ENCODE measurements at regions not wholly inside any gene's neighbourhood (a gene's known extent, or its start where the extent isn't known, plus 50 kb on each side); places are given as distances from the start of the nearest gene placed in this dataset.

GRCh38 chr21:15195768-15196167 lies 131.0 kb upstream of the NRIP1 start:
- no peak overlapping the region for H3K27ac ChIP-seq (ENCODE audit: low read length)
- H3K79me2 ChIP-seq (ENCODE audit: low read length) = no peaks in the 10 kb centered on the region
- no peak overlapping the region for H2AFZ ChIP-seq (ENCODE audit: low read length)
- no TSS peak for BruUV-seq (replicated peaks)
- no peaks in the 10 kb centered on the region for H4K20me1 ChIP-seq (ENCODE audit: low read length)
- ChIA-PET POLR2A (ENCODE audit: unreplicated experiment) (no interaction called here), CTCF (no interaction called here)
- peaks cover 25% of the 10 kb centered on the region for H3K4me1 ChIP-seq (ENCODE audit: insufficient read depth, low read length)
- no peaks in the 10 kb centered on the region for H3K36me3 ChIP-seq (ENCODE audit: low read depth, low read length)
- intact Hi-C loops (cut with micrococcal nuclease) = no loop called here
- TF ChIP-seq, protein P1, sequence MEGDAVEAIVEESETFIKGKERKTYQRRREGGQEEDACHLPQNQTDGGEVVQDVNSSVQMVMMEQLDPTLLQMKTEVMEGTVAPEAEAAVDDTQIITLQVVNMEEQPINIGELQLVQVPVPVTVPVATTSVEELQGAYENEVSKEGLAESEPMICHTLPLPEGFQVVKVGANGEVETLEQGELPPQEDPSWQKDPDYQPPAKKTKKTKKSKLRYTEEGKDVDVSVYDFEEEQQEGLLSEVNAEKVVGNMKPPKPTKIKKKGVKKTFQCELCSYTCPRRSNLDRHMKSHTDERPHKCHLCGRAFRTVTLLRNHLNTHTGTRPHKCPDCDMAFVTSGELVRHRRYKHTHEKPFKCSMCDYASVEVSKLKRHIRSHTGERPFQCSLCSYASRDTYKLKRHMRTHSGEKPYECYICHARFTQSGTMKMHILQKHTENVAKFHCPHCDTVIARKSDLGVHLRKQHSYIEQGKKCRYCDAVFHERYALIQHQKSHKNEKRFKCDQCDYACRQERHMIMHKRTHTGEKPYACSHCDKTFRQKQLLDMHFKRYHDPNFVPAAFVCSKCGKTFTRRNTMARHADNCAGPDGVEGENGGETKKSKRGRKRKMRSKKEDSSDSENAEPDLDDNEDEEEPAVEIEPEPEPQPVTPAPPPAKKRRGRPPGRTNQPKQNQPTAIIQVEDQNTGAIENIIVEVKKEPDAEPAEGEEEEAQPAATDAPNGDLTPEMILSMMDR (conservative IDR thresholded peaks at IDR 0.05; ENCODE audit: low read depth, low read length) = no peak
- TF ChIP-seq EZH2phosphoT487 (IDR thresholded peaks at IDR 0.05; ENCODE audit: borderline replicate concordance, low read length) = no peak
- TF ChIP-seq EZH2 (IDR thresholded peaks at IDR 0.05; ENCODE audit: low read length, unreplicated experiment) = no peak
- peaks cover 6% of the 10 kb centered on the region for H3F3A ChIP-seq (ENCODE audit: low read length, unreplicated experiment)
- H3K27me3 ChIP-seq (ENCODE audit: low read length) = no peaks in the 10 kb centered on the region
- H3K4me2 ChIP-seq (ENCODE audit: low read length) = no peak overlapping the region
- no peaks in the 10 kb centered on the region for H3K9me2 ChIP-seq (replicated peaks; ENCODE audit: low read length)
- DNase-seq (no peak), ATAC-seq (no peak)
- H3K9me3 ChIP-seq (ENCODE audit: low read length) = no peaks in the 10 kb centered on the region
- H3K4me3 ChIP-seq (ENCODE audit: low read length) = no peak overlapping the region
- no peak overlapping the region for H3K9ac ChIP-seq (ENCODE audit: low read length)

- ATAC-seq = no peak
- no peaks in the 10 kb centered on the region for H3F3A ChIP-seq (ENCODE audit: low read length, unreplicated experiment)
- ChIA-PET CTCF (no interaction called here), POLR2A (ENCODE audit: unreplicated experiment) (no interaction called here)
- no peak overlapping the region for H2AFZ ChIP-seq (ENCODE audit: low read length)
- H4K20me1 ChIP-seq (ENCODE audit: low read length) = no peaks in the 10 kb centered on the region
- H3K79me2 ChIP-seq (ENCODE audit: low read length) = no peaks in the 10 kb centered on the region
- no peak overlapping the region for H3K4me2 ChIP-seq (ENCODE audit: low read length)
- H3K9me2 ChIP-seq (replicated peaks; ENCODE audit: low read length) = no peaks in the 10 kb centered on the region
- H3K9me3 ChIP-seq (ENCODE audit: low read length) = no peaks in the 10 kb centered on the region
- no peaks in the 10 kb centered on the region for H3K27me3 ChIP-seq (ENCODE audit: low read length)
- no peak overlapping the region for H3K4me3 ChIP-seq (ENCODE audit: low read length)
- intact Hi-C loops (cut with micrococcal nuclease) = no loop called here
- H3K9ac ChIP-seq (ENCODE audit: low read length) = no peak overlapping the region
- H3K36me3 ChIP-seq (ENCODE audit: low read depth, low read length) = no peaks in the 10 kb centered on the region
- no peak for DNase-seq
- TF ChIP-seq, protein P1 (conservative IDR thresholded peaks at IDR 0.05; ENCODE audit: low read depth, low read length) = no peak
- no peak for TF ChIP-seq EZH2phosphoT487 (IDR thresholded peaks at IDR 0.05; ENCODE audit: borderline replicate concordance, low read length)
- no peak overlapping the region for H3K27ac ChIP-seq (ENCODE audit: low read length)
- peaks cover 14% of the 10 kb centered on the region for H3K4me1 ChIP-seq (ENCODE audit: insufficient read depth, low read length)
- BruUV-seq (replicated peaks) = no TSS peak
These were observed 132.9 kb upstream of the NRIP1 start for GRCh38 chr21:15197696-15198095.

DNA sequence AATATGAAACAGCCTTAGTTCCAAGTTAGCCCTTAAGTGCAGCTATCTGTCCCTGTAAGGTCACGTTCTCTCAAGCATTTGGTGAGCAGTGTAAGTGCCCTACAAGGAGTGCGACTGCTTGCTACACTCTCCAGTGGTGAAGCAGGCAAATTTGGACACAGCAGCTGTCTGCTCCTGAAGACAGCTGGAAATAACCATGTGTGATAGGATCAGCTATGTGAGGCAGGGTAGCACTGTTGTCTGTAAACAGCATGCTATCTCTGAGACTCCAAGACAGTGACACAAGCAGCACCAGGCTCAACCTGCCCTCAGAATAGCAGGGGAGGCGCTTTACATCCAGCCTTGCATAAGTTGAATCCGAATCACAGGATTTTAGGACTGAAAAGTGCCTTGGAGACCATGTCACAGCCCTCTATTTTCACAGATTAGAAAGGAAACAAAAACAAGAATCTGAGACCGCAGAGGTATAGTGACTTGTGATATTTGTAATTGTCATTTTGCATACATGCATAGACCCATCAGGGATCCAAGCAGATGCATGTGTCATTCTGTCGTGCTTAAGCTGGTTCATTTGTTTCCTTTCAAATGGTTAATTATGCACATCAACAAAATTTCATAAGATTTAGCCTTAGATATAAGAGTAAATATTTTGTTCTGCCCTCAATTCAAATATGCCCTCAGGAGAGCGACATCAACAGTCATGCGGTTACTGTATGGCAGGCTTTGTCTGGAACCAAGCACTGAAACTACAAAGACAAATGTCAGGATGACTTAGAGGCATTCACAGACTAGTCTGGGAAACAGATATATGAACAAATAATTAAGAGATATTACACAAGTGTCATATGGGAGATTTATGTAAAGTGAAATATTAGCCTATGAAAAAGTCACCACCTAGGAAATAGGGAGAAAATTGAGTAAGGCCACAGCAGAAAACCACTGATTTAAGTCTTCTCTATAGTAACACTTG lies 134.9 kb upstream of the NRIP1 start:
- TF ChIP-seq EZH2phosphoT487 (IDR thresholded peaks at IDR 0.05; ENCODE audit: borderline replicate concordance, low read length) (no peak), EZH2 (IDR thresholded peaks at IDR 0.05; ENCODE audit: low read length, unreplicated experiment) (no peak)
- TF ChIP-seq, protein P1 (conservative IDR thresholded peaks at IDR 0.05; ENCODE audit: low read depth, low read length) = no peak

More for the DNA sequence above, 134.9 kb upstream of the NRIP1 start:
- H3K36me3 ChIP-seq (ENCODE audit: low read depth, low read length) = no peaks in the 10 kb centered on the region
- H3K4me1 ChIP-seq (ENCODE audit: insufficient read depth, low read length) = peaks cover 15% of the 10 kb centered on the region
- no TSS peak for BruUV-seq (replicated peaks)
- ATAC-seq (no peak), DNase-seq (no peak)
- ChIA-PET CTCF (no interaction called here), POLR2A (ENCODE audit: unreplicated experiment) (no interaction called here)
- H3K4me2 ChIP-seq (ENCODE audit: low read length) = no peak overlapping the region
- no peaks in the 10 kb centered on the region for H3K9me3 ChIP-seq (ENCODE audit: low read length)
- no peak overlapping the region for H3K4me3 ChIP-seq (ENCODE audit: low read length)
- H3K27ac ChIP-seq (ENCODE audit: low read length) = no peak overlapping the region
- no peak overlapping the region for H3K9ac ChIP-seq (ENCODE audit: low read length)
- H3F3A ChIP-seq (ENCODE audit: low read length, unreplicated experiment) = no peaks in the 10 kb centered on the region
- H2AFZ ChIP-seq (ENCODE audit: low read length) = no peak overlapping the region
- intact Hi-C loops (cut with micrococcal nuclease) = no loop called here
- H3K9me2 ChIP-seq (replicated peaks; ENCODE audit: low read length) = no peaks in the 10 kb centered on the region
- H4K20me1 ChIP-seq (ENCODE audit: low read length) = no peaks in the 10 kb centered on the region
- no peaks in the 10 kb centered on the region for H3K79me2 ChIP-seq (ENCODE audit: low read length)
- no peaks in the 10 kb centered on the region for H3K27me3 ChIP-seq (ENCODE audit: low read length)

All from PC-3 (cell line).